SH-SY5Y (cell line): ENCODE measurements at regions not wholly inside any gene's neighbourhood (a gene's known extent, or its start where the extent isn't known, plus 50 kb on each side); places are given as distances from the start of the nearest gene placed in this dataset.

ENCODE experiments used
- GATA2 ChIP-seq: IDR thresholded peaks from 2 replicates; pipeline ENCODE4 v1.6.1; 2011; ENCODE audit warnings: mild to moderate bottlenecking, low read depth, low read length
- GATA3 ChIP-seq: IDR thresholded peaks from 2 replicates; pipeline ENCODE4 v1.6.1; 2011; ENCODE audit warnings: low read depth, mild to moderate bottlenecking, low read length, moderate library complexity

GRCh38 chr2:215635788-215636139 is 199.9 kb upstream of the FN1 start:
- TF ChIP-seq GATA2 (no peak), GATA3 (no peak)
